ENCODE measurements at regions not wholly inside any gene's neighbourhood (a gene's known extent, or its start where the extent isn't known, plus 50 kb on each side); places are given as distances from the start of the nearest gene placed in this dataset.

DNA sequence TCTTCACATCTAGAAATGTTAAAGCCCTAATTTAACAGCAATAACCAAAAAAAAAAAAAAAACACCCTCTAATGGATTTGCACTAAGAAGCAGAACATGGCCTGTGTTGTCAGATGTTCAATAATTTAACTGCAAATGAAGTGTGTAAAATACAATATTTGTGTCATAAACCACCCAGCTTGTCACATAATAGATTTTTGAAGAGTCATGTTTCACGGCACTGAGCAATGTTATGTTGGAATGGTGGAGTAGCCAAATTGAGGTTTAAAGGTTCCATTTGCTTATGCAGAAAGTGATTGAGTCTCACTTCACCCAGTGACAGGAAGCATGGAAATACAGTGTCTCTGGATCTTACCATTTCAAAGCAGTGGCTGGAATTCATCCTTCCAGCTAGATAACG is 173.2 kb upstream of the XYLT1 start:
- Mint-ChIP-seq H3K27ac (no peak overlapping the region), H3K4me3 (no peak overlapping the region), H3K4me1 (no peaks in the 10 kb centered on the region), H3K27me3 (peaks cover 12% of the 10 kb centered on the region), H3K9me3 (ENCODE audit: insufficient read depth) (peaks cover 7% of the 10 kb centered on the region)
- peaks cover 0 to 5% (median 3%) of the 10 kb centered on the region in 3 donors for H3K9me3 ChIP-seq (ENCODE audit: control extremely low read depth in 1 of 3, control insufficient read depth in 2 of 3, insufficient read depth in 1 of 3, low read length in 2 of 3)
- ATAC-seq (ENCODE audit: low read depth) (no peak), DNase-seq (no peak)
- POLR2A ChIA-PET = no interaction called here
- no peaks in the 10 kb centered on the region for H3K27me3 ChIP-seq (replicated peaks in 1 of 4; ENCODE audit: control extremely low read depth in 1 of 4, control insufficient read depth in 3 of 4, insufficient read depth in 4 of 4, low read length in 3 of 4)
- H3K36me3 ChIP-seq (replicated peaks in 1 of 2; ENCODE audit: control extremely low read depth in 1 of 2, control insufficient read depth in 1 of 2, extremely low read depth in 1 of 2, insufficient read depth in 2 of 2, low read length in 1 of 2) = no peaks in the 10 kb centered on the region
- H4K20me1 ChIP-seq (ENCODE audit: control insufficient read depth, insufficient read depth, low read length, poor library complexity, severe bottlenecking) = no peaks in the 10 kb centered on the region
- TF ChIP-seq, protein P1, sequence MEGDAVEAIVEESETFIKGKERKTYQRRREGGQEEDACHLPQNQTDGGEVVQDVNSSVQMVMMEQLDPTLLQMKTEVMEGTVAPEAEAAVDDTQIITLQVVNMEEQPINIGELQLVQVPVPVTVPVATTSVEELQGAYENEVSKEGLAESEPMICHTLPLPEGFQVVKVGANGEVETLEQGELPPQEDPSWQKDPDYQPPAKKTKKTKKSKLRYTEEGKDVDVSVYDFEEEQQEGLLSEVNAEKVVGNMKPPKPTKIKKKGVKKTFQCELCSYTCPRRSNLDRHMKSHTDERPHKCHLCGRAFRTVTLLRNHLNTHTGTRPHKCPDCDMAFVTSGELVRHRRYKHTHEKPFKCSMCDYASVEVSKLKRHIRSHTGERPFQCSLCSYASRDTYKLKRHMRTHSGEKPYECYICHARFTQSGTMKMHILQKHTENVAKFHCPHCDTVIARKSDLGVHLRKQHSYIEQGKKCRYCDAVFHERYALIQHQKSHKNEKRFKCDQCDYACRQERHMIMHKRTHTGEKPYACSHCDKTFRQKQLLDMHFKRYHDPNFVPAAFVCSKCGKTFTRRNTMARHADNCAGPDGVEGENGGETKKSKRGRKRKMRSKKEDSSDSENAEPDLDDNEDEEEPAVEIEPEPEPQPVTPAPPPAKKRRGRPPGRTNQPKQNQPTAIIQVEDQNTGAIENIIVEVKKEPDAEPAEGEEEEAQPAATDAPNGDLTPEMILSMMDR (IDR thresholded peaks at IDR 0.05) = no peak
- no peak for TF ChIP-seq EZH2 (IDR thresholded peaks at IDR 0.05; ENCODE audit: borderline replicate concordance, insufficient read depth, low read depth, low read length, poor library complexity, severe bottlenecking)
- no peaks in the 10 kb centered on the region for H3K79me2 ChIP-seq (ENCODE audit: control insufficient read depth, insufficient read depth, low read length)
- CTCF ChIA-PET = no interaction called here
- H3K4me3 ChIP-seq (ENCODE audit: control extremely low read depth in 1 of 5, extremely low read depth in 1 of 5, insufficient read depth in 1 of 5, low read depth in 2 of 5, low read length in 4 of 5) = no peak overlapping the region
- H3K4me2 ChIP-seq (replicated peaks; ENCODE audit: low read depth, low read length, poor library complexity, severe bottlenecking) = no peak overlapping the region
- no peak overlapping the region for H3K27ac ChIP-seq (ENCODE audit: low read length in 2 of 2)
- no peaks in the 10 kb centered on the region for H3K4me1 ChIP-seq (ENCODE audit: control insufficient read depth in 2 of 2, insufficient read depth in 2 of 2, low read length in 2 of 2)
- 100% methylated on average over 1 of the region's 2 CpGs for WGBS (ENCODE audit: insufficient coverage)
- no peak overlapping the region for H3K9ac ChIP-seq (ENCODE audit: low read length)
- intact Hi-C loops (cut with micrococcal nuclease) = no loop called here
- no peak overlapping the region for H2AFZ ChIP-seq (ENCODE audit: insufficient read depth, low read depth, low read length, poor library complexity, severe bottlenecking)

DNA sequence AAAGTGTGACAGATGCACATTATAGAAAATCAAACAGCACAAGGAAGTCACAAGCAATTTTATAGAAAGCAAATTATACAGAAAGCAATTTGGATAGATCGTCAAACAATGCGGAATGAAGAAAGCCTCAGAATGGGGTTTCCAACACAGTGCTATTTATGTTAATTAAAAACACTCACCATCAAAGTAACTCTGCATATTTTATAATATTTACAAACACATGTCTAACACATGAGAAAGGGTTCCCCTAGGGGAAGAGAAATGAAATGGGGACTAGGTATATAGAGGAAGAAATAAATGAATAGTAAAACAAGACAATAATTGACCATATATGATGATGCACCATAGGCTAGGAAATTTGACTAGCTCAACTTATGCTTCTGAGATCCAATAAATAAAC is 171.2 kb upstream of the XYLT1 start:
- WGBS (ENCODE audit: insufficient coverage) = no CpG with 5 or more reads among the region's 2 CpGs
- Histone ChIP-seq H4K20me1 (ENCODE audit: control insufficient read depth, insufficient read depth, low read length, poor library complexity, severe bottlenecking) (no peaks in the 10 kb centered on the region), H3K9me3 (ENCODE audit: control extremely low read depth in 1 of 3, control insufficient read depth in 2 of 3, insufficient read depth in 1 of 3, low read length in 2 of 3) (peaks cover 0 to 13% (median 3%) of the 10 kb centered on the region in 3 donors), H3K27me3 (replicated peaks in 1 of 4; ENCODE audit: control extremely low read depth in 1 of 4, control insufficient read depth in 3 of 4, insufficient read depth in 4 of 4, low read length in 3 of 4) (no peaks in the 10 kb centered on the region), H3K9ac (ENCODE audit: low read length) (no peak overlapping the region), H3K4me1 (ENCODE audit: control insufficient read depth in 2 of 2, insufficient read depth in 2 of 2, low read length in 2 of 2) (no peaks in the 10 kb centered on the region), H3K79me2 (ENCODE audit: control insufficient read depth, insufficient read depth, low read length) (no peaks in the 10 kb centered on the region), H2AFZ (ENCODE audit: insufficient read depth, low read depth, low read length, poor library complexity, severe bottlenecking) (no peak overlapping the region), H3K4me3 (ENCODE audit: control extremely low read depth in 1 of 5, extremely low read depth in 1 of 5, insufficient read depth in 1 of 5, low read depth in 2 of 5, low read length in 4 of 5) (no peak overlapping the region), H3K36me3 (replicated peaks in 1 of 2; ENCODE audit: control extremely low read depth in 1 of 2, control insufficient read depth in 1 of 2, extremely low read depth in 1 of 2, insufficient read depth in 2 of 2, low read length in 1 of 2) (no peaks in the 10 kb centered on the region), H3K4me2 (replicated peaks; ENCODE audit: low read depth, low read length, poor library complexity, severe bottlenecking) (no peak overlapping the region), H3K27ac (ENCODE audit: low read length in 2 of 2) (no peak overlapping the region)
- intact Hi-C loops (cut with micrococcal nuclease) = no loop called here
- TF ChIP-seq, protein P1 (IDR thresholded peaks at IDR 0.05) = no peak
- TF ChIP-seq EZH2 (IDR thresholded peaks at IDR 0.05; ENCODE audit: borderline replicate concordance, insufficient read depth, low read depth, low read length, poor library complexity, severe bottlenecking) = no peak
- Mint-ChIP-seq H3K4me3 (no peak overlapping the region), H3K27me3 (peaks cover 4% of the 10 kb centered on the region), H3K9me3 (ENCODE audit: insufficient read depth) (peaks cover 14% of the 10 kb centered on the region), H3K27ac (no peak overlapping the region), H3K4me1 (no peaks in the 10 kb centered on the region)
- DNase-seq (no peak), ATAC-seq (ENCODE audit: low read depth) (no peak)
- CTCF ChIA-PET = no interaction called here
- POLR2A ChIA-PET = no interaction called here

Measured in B cell (primary cell).